GM18858 (cell line): ENCODE measurements at regions not wholly inside any gene's neighbourhood (a gene's known extent, or its start where the extent isn't known, plus 50 kb on each side); places are given as distances from the start of the nearest gene placed in this dataset.
"Not testable (repeated sequence)": the region's sequence is repeated elsewhere in the genome, so short reads cannot be mapped to it uniquely, and the experiment has no call there.

Source experiments
- ATAC-seq: cut with Tn5 transposase; IDR thresholded peaks from one replicate; pipeline ENCODE4 v1.9.1; 2021; ENCODE audit not compliant: unreplicated experiment

DNA sequence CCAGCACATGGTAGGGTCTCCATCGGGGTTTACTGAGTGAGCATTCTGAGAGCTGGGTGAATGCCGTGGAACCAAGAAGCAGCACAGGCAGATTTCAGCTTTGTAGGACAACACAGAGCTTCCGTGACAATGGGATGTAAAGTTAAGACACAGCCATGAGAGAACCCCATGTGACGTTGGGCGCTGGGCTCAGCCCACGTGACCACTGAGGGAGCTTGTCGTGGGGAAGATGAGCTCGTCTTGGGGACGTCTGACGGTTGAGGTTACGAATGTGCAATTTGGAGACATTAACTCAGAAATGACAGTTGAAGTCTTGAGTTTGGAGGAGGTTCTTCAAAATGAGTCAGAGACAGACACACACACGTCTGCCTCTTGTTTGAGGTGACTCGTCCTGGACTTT is 51.5 kb upstream of the MUC20 start:
- not testable (repeated sequence) for ATAC-seq

DNA sequence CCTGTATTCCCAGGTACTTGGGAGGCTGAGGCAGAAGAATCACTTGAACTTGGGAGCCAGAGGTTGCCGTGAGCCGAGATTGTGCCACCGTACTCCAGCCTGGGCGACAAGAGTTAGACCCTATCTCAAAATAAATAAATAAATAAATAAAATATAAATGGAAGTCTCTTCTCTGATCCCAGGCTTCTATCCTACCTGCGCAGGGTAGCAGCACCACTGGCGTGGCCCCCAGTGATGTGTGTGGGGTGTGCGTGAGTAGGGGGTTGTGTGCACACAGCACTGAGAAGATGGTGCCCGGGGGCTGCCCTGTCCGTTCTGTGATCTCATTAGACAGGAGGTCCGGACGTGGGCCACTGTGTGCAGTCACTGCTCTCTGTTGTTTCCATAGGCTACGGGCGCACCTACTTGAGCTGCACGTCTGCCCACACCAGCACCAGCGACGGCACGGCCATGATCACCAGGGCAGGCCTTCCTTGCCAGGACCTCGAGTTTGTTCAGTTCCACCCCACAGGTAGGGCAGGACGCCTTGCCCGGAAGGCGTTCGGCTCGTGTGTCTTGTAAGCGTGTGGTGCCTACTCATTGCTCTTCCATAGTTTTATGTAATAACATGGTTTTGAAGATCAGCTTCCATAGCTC is 52.5 kb upstream of the MUC20 start:
- not testable (repeated sequence) for ATAC-seq

DNA sequence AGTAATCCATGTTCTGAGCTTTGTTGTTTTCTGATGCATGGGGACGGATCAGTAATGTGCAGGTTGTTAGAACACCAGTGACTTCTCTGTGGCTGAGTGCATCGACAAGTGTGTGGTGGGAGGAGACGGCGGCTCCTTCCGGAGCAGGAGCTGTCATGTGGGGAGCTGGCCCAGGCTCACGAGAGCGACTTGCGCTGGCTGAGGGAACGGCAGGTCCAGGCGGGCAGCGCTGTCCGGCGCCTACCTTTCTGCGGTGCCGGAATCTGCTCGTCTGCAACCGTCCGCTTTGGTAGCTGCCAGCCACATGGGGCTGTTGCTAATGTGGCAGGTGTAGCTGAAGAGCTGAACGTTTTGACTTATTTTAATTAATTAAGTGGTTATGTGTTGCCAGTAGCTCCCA is 55.5 kb upstream of the MUC20 start:
- ATAC-seq: not testable (repeated sequence)

DNA sequence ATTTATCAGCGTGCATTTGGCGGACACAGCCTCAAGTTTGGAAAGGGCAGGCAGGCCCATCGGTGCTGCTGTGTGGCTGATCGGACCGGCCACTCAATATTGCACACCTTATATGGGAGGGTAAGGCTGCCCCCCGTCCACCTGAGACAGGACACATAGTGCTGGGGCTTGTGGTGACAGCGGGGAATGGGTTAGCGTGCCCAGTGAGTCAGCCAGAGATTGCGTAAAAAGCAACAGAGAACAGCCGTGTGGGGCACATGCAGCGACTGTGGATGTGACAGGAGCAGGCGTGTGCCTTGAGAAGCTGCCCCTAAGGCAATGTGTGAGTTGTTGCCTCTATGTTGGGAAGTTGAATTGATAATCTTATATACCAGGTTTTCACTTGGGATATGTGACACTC is 56.6 kb upstream of the MUC20 start:
- not testable (repeated sequence) for ATAC-seq

DNA sequence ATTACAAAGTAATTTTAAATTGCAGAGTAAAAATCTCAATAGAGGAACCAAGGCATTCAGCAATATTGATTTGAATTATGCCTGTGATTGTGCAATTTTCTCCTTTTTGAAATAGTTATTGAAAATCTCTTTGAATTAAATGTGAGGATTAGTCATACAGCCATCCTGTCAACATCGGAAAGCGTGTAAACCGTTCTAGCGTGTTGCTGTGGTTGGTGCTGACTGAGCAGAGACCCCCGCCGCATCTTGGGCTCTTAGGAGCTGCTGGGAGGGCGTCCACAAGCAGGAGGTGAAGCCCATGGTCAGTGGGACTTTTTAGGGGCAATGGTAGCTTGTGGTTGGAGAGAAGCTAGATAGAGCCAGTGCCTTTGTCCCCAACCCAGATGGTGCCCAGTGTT is 61.6 kb upstream of the MUC20 start:
- not testable (repeated sequence) for ATAC-seq

DNA sequence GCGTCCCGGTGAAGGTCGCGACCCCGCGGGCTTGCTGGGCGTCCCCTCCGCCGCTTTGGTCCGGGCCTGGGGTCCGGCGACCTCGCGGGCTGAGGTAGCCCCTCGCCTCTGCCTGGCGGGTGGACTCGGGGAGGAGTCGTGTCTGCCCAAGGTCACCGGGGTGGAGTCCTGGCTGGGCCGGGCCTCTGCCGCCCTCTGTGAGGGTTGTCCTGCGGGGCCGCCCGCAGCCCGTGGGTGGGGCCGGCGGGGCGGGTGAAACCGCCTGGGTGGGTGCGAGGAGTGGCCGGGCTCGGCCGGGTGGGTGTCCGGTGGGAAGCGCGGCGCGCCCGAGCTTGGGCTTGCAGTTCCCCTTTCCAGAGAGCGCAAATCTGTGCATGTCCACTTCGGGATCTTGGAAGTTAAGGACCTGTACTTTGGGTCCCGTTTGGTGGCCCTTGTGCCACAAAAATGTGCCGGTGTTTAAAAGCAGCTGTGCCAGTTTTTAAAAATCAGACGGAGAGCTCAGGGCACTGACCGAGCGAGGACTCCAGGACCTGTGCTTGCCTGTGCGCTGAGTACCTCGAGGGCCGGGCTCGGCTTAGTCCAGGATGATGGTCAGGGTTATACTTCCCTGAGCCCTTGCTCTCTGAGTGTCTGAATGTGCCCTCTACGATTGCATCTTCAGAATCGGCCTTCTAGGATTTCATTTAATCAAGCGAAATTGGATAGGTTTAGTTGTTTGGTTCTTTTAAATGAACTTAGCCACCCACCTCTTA is 62.2 kb upstream of the MUC20 start:
- not testable (repeated sequence) for ATAC-seq

DNA sequence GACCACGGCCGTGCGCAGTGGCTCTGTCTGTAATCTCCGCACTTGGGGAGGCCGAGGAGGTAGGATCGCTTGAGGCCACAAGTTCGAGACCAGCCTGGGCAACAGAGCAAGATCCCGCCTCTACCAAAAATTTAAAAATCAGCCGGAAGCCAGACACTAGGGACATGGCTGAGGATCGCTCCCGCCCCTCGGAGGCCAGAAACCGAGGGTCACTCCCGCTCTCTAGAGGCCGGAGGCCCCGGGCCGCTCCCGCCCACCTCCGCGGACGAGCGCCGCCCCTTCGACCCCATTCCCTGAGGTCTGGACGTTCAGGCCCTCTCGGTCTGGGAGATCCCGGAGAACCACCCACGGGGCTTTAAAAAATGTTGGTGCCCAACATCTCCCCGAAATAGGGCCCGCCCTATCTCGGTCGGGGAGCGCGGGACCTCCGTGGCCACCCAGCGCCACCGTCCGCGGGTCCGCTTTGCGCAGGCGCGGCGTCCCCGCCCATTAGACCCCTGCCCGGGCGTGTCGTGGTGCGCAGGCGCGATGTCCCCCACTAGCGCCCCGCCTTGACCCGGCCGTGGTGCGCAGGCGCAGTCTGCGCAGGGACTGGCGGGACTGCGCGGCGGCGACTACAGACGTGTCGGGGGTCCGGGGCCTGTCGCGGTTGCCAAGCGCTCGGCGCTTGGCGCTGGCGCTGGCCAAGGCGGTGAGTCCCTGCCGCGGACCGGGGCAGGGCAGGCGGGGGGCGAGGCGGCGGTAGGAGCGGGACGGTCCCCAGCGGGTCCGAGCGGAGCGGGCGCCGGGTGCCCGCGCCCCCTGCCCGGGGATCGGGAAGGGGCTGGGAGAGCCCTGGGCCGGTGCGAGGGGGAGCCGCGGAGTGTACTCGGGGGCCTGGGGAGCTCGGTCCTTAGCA is 63.1 kb upstream of the MUC20 start:
- ATAC-seq: peak; percentile 80

DNA sequence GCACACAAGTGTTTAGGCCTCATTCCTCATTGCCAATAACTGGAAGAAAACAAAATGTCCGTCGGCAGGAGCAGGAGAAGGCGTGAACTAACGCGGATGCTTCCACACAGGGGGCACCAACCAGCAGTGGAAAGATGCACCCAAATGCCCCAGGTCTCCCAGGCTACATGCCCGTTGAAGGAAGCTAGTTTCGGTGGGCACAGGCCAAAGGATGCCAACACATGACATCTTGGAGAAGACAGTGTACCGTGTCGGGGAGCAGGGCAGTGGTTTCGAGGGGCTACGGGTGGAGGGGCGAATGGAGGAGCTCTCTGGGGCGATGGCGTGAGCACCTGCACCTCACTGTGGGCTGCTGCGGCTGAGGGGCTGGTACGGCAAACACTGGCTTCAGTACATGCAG is 64.7 kb upstream of the MUC20 start:
- ATAC-seq: not testable (repeated sequence)

DNA sequence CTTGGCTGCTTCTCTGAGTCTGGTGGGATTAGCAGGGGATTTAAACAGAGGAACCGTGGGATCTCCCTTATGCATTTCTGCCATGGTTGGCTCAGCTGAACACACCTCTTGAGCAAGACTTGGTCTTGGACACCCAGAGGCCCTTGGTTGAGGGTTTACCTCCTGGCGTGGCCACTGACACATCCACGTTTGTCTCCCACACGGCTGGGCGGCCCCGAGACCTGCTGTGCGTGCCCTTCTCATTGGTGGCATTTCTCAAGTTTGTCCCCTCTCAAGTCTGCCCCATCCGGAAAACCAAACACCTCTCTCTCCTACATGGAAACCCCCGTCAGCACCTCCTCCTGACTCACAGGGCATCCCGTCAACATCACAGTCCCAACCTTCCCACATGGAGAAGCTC is 66.0 kb upstream of the MUC20 start:
- not testable (repeated sequence) for ATAC-seq

DNA sequence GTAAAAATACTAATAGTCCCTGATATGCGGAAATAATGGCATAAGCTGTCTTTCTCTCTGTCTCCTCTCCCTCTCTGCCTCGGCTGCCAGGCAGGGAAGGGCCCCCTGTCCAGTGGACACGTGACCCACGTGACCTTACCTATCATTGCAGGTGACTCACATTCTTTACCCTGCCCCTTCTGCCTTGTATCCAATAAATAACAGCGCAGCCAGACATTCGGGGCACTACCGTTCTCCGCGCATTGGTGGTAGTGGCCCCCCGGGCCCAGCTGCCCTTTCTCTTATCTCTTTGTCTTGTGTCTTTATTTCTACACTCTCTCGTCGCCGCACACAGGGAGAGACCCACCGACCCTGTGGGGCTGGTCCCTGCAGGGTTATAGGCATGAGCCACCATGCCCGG is 66.6 kb upstream of the MUC20 start:
- ATAC-seq: not testable (repeated sequence)

DNA sequence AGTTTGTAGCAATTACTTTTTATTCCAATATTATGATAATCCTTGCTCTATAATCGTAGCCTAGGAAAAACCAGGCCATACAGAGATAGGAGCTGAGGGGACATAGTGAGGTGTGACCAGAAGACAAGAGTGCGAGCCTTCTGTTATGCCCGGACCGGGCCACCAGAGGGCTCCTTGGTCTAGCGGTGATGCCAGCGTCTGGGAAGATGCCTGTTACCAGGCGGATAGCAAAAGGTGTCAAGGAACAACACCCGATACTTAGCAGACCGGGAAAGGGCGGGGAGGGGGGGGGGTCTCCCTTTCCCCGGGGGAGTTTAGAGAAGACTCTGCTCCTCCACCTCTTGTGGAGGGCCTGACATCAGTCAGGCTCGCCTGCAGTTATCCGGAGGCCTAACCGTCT is 67.1 kb upstream of the MUC20 start:
- ATAC-seq: not testable (repeated sequence)

DNA sequence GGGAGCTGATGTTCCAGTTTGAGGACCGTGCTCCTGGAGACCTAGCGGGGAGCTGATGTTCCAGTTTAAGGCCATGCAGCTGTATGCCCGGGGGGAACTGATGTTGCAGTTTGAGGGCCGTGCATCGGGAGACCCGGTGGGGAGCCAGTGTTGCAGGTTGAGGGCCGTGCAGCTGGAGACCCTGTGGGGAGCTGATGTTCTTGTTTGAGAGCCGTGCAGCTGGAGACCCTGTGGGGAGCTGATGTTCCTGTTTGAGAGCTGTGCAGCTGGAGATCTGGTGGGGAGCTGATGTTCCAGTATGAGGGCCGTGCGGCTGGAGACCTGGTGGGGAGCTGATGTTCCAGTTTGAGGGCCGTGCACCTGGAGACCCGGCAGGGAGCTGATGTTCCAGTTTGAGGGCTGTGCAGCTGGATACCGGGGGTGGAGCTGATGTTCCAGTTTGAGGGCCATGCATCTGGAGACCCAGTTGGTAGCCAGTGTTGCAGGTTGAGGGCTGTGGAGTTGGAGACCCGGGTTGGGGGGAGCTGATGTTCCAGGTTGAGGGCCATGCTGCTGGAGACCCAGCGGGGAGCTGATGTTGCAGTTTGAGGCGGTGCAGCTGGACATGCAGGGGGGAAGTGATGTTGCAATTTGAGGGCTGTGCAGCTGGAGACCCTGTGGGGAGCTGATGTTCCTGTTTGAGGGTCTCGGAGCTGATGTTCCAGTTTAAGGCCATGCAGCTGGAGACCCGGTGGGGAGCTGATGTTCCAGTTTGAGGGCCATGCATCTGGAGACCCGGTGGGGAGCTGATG is 64.4 kb upstream of the APOD start:
- not testable (repeated sequence) for ATAC-seq

DNA sequence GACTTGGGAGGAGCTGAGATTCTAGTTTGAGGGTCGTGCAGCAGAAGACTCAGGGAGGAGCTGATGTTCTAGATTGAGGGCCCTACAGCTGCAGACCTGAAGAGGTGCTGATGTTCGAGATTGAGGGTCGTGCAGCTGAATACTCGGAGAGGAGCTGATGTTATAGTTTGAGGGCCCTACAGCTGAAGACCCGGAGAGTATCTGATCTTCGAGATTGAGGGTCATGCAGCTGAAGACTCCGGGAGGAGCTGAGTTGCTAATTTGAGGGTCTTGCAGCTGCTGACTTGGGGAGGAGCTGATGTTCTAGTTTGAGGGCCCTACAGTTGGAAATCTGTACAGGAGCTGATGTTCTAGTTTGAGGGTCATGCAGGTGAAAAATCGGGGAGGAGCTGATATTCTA is 62.1 kb upstream of the APOD start:
- ATAC-seq: not testable (repeated sequence)

DNA sequence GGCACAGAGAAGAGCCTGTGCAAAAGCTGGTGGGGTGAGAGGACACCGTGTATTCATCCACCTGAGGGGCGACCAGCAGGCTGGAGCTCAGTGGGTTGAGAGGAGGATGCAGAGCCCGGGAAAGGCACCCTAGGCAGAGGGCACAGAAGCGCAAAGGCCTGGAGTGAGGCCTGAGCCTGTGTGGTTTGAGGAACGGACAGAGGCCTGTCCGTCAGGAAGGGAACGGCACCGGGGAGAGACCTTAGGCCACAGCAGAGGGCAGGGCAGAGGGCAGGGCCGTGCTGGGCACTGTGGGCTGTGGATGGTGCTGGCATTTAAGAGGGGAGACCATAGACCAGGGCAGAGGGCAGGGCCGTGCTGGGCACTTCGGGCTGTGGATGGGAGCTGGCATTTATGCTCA is 59.5 kb upstream of the APOD start:
- not testable (repeated sequence) for ATAC-seq

DNA sequence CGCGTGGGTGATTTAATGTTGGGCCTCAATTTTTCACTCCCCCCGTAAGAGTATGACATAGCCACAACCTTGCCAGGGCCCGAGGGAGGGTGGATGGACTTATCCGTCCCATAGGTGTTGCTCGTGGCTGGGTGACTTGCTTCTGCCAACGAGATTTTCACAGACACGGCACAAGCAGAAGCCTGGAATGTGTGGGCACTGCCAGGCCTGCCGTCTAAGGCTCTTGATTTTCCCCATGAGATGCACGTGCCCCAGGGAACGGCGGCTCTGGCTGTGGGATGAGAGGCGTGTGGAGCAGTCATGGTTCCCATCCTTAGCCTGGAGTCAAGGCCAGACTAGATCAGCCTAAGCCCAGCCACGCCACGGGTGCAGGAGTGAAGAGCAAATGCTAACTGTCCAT is 58.6 kb upstream of the APOD start:
- not testable (repeated sequence) for ATAC-seq

DNA sequence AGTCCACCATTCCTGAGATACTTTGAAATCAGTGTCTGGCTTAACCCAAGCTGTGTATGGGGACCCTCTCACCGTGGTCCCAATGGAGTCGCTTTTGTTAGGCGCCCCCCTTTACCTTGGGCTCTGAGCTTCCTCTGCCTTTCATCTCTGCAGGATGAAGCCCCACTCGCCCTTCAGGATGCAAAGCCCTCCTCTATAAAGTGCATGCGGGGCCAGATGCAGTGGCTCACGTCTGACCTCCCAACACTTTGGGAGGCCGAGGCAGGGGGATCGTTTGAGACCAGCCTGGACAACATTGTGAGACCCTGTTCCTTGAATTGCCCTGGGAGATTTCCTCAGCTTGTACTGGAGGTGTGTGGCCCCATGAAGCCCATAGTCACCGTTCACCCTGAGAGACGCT is 54.7 kb upstream of the APOD start:
- ATAC-seq: not testable (repeated sequence)

DNA sequence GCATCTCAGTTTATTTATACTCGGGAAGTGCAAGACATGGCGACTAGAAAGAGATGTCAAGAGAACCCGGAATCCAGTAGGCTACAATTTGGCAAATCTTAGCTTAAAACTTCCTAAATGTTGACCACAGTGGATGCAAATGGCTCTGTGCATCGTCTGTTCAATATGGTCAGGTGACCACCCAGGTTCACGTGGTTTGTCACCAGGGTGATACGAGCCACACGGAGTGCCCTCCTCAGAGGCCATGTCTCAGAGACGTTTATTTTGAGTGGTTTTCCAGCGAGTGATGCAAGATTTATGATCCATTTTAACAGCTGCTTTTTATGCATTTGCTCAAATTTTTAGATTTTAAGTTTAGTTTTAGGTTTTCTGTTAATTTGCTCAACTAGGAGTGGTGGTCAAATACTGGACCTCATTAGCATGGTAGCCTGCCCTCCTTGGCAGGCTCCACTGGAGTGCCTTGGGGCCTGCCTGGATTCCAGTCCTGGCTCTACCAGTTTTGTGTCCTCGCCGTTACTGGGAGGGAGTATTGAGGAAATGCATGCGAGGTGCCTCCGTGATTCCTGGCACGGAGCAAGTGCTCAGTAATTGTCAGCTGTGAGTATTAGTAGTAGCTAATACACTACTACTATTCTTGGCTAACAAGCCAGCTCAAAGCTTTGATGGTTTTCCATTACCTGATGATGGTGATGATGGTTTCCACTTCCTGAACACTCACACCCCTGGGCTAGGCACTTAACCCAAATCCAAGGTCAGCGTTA is 53.9 kb upstream of the APOD start:
- not testable (repeated sequence) for ATAC-seq

DNA sequence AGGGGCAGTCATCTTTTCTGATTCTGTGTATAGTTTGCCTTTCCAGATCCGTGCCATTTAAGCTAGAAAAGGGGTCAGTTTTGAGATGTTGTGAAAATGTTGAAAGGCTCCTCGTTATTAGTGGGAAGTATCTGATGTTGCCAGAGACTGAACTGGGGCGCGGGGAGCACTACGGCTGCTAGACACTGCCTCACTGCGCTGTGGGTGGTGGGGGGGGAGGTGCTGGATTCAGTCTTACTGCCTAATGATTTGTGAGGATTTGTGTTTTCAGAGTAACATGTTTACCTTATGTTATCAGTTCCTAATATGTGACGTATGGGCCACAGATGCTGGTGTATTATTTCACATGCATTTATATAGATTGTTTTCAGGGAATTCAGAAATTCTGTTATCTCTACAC is 53.3 kb upstream of the APOD start:
- ATAC-seq: not testable (repeated sequence)

DNA sequence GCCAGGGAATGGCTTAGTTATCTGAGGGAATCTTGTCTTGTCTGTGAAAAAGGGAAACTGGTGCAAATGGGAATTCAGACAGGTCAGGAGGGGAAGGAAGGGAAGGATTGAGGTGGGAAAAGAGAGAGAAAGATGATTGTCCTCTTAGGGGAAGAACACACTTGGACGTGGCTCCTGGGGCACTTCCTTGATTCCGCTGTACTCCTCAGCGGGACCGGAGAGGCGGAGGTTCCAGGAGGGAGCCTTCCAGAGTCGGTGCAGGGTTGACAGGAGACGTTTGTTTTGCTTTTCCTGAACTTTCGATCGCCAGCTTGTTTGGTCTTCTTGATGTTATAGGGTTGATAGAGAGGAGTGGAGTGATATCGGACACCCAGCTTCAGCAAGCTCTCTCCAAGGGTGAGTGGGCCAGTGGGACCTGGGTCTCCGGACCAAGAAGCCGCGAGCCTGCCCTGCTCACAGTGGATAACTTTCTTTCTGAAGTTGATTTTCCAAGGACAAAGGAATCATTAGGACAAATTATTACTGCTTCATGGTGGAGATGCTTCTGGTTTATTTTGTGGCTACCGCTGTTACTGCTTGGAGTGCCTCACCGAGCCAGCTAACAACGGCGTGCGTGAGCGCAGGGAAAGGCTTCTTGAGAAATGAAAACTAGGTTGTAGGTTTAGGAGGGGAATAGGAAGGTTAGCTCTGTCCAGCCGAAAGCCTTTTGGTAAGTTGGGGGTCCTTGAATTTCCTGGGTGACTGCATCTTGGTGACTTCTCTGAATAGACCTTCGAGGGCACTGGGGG is 52.4 kb upstream of the APOD start:
- not testable (repeated sequence) for ATAC-seq
